Left lung (tissue), 4 donors: ENCODE measurements at regions not wholly inside any gene's neighbourhood (a gene's known extent, or its start where the extent isn't known, plus 50 kb on each side); places are given as distances from the start of the nearest gene placed in this dataset.

Source experiments
- ATAC-seq: fragments of 200-7000 bp; cut with Tn5 transposase; one replicate; pipeline ENCODE4 v1.9.1; 2020; ENCODE audit warnings: moderate library complexity
- DNase-seq, 4 donors: peaks; one replicate each; pipeline ENCODE4 v3.0.0-alpha.2; 2013 to 2020
- H3K27ac ChIP-seq, 2 donors: fragments of 200-600 bp; sonication (generic) in 1 of 2; one replicate each; pipeline versions ENCODE4 v1.5.0 to v1.8.0; 2020 to 2021
- H3K27me3 ChIP-seq, 2 donors: fragments of 200-600 bp; sonication (generic) in 1 of 2; one replicate each; pipeline versions ENCODE4 v1.5.0 to v1.8.0; 2020 to 2021
- H3K36me3 ChIP-seq, 2 donors: fragments of 200-600 bp; sonication (generic) in 1 of 2; one replicate each; pipeline versions ENCODE4 v1.5.0 to v1.8.0; 2020 to 2021
- H3K4me1 ChIP-seq, 2 donors: fragments of 200-600 bp; one replicate each; pipeline ENCODE4 v1.8.0; 2021
- H3K4me3 ChIP-seq, 2 donors: fragments of 200-600 bp; sonication (generic) in 1 of 2; one replicate each; pipeline versions ENCODE4 v1.5.0 to v1.8.0; 2020 to 2021; ENCODE audit warnings: mild to moderate bottlenecking in 1 of 2
- H3K9me3 ChIP-seq, 2 donors: fragments of 200-600 bp; sonication (generic) in 1 of 2; one replicate each; pipeline versions ENCODE4 v1.5.0 to v1.8.0; 2020 to 2021
- intact Hi-C, 2 donors: fragments of 100-400 bp; cut with DNase I; formaldehyde crosslinking; loops; one replicate each; pipeline versions ENCODE4 v1.11.2 to v1.14.2; 2022
- TF ChIP-seq, protein P1 (sequence below), 2 donors: fragments of 200-600 bp; sonication (generic) in 1 of 2; IDR thresholded peaks; one replicate each; pipeline versions ENCODE4 v1.5.0 to v1.8.0; 2021; ENCODE audit warnings: antibody characterized with exemption in 2 of 2
- donor health status: DM: no; HTN: yes; CAD: no.
- donor health status: DM: no; HTN: no; CAD: no.

DNA sequence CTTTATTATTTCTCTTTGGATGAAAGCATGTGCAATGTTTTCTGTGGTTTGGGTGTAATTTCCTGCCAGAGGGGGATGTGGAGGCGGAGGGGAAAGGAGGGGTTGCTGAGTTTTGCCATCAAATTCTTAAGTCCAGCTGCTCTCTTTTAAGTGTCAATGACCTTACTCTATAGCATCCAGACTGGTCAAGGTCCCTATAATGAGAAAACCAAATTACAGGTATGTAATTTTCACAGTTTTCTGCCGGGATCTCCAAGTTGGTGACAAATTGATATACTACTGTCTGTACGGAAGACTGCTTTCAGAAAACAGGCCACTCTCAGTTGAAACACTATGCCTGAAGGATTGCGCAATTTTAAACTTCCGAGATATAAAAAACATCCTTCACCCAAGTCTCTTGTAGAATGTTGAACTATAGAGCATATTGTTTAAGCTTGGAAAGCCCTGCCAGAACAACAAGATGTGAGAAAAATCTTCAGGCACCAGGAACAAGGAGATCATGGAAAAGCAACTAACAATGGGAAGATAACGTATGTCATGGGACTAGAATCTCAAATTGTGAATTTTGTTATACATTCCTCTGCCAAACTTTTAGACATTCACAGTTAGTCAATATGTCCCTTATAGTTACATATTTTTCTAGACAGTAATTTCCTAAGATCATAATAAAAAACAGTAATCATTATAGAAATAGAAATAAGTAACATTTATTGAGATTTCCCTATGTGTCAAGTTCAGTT is 300.7 kb upstream of the SATB1 start:
- Histone ChIP-seq H3K36me3 (no peaks in the 10 kb centered on the region), H3K27ac (peak overlapping the region in 1 of 2 donors; percentile 73), H3K9me3 (no peaks in the 10 kb centered on the region), H3K27me3 (no peaks in the 10 kb centered on the region), H3K4me3 (no peak overlapping the region), H3K4me1 (peaks cover 0 to 30% of the 10 kb centered on the region in 2 donors)
- TF ChIP-seq, protein P1, sequence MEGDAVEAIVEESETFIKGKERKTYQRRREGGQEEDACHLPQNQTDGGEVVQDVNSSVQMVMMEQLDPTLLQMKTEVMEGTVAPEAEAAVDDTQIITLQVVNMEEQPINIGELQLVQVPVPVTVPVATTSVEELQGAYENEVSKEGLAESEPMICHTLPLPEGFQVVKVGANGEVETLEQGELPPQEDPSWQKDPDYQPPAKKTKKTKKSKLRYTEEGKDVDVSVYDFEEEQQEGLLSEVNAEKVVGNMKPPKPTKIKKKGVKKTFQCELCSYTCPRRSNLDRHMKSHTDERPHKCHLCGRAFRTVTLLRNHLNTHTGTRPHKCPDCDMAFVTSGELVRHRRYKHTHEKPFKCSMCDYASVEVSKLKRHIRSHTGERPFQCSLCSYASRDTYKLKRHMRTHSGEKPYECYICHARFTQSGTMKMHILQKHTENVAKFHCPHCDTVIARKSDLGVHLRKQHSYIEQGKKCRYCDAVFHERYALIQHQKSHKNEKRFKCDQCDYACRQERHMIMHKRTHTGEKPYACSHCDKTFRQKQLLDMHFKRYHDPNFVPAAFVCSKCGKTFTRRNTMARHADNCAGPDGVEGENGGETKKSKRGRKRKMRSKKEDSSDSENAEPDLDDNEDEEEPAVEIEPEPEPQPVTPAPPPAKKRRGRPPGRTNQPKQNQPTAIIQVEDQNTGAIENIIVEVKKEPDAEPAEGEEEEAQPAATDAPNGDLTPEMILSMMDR (IDR thresholded peaks at IDR 0.05): no peak
- intact Hi-C loops: no loop called here
- ATAC-seq: peak; percentile 56
- DNase-seq: peak in 2 of 4 donors; percentile 17 to 33

DNA sequence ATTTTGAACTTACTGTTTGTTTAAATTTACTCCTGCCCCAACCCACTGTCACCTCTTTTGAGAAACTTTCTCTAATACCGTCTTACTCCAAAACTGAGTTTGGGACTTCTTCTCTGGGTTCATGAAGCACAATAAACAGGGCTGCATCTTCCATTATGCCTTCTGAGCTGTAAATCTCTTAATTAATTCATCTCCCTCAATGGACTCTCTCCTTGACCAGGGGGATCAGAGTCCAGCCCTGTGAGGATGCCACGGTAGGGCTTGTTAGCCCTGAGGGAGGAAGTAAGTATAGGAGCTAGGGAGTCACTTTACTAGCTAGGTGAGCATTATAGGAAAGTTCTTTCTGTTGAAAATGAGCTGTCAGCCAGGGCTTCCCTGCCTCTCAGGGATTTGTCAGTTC is 299.3 kb upstream of the SATB1 start:
- ATAC-seq (no peak), DNase-seq (no peak)
- Histone ChIP-seq H3K4me1 (peaks cover 0 to 30% of the 10 kb centered on the region in 2 donors), H3K9me3 (no peaks in the 10 kb centered on the region), H3K27ac (peak overlapping the region in 1 of 2 donors; percentile 73), H3K4me3 (no peak overlapping the region), H3K36me3 (no peaks in the 10 kb centered on the region), H3K27me3 (no peaks in the 10 kb centered on the region)
- TF ChIP-seq, protein P1 (IDR thresholded peaks at IDR 0.05): no peak
- intact Hi-C loops: no loop called here

DNA sequence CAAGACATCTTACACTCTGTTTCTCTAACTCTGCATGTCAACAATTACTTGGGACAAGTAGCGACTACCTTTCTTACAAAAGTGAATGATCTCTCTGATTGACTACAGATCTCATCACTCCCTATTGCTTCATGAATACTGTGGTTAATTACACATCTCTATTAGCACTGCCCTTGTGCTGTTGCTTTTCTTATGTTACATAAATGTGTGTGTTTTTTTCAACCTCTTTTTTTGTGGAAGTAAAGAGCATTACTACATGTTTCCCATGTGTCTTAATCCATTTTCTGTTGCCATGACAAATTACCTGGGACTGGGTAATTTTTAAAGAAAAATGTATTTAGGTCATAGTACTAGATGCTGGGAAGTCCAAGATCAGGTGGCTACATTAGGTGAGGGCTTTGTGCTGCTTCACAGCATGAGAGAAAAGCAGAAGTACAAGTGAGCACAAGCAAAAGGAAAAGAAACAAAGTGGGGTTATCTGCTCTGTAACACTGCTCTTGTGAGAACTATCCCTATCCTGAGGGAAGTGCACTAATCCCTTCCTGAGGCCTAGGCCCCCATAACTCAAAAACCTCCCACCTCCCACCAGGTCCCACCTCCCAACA is 298.2 kb upstream of the SATB1 start:
- no peaks in the 10 kb centered on the region for H3K36me3 ChIP-seq

DNA sequence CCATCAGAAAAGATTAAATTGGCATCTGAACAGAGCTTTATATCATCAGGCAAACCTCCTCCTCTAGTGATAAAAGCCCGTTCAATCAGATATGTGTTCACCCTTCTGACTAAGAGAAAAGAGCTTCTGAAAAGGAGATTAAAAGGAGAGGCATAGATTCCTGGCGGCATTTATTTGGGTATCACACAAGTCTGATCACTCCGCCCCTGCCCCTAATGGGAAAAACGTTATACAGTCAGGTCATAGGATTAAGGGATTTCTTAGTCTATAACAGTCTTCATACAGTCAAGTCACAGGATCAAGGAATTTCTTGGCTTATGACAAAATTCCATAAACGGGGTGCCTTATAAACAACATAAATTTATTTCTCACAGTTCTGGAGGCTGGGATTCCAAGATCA is 295.4 kb upstream of the SATB1 start:
- DNase-seq (no peak), ATAC-seq (no peak)
- Histone ChIP-seq H3K27me3 (no peaks in the 10 kb centered on the region), H3K36me3 (no peaks in the 10 kb centered on the region), H3K4me3 (no peak overlapping the region), H3K4me1 (peaks cover 0 to 21% of the 10 kb centered on the region in 2 donors), H3K27ac (no peak overlapping the region), H3K9me3 (no peaks in the 10 kb centered on the region)
- intact Hi-C loops: no loop called here
- TF ChIP-seq, protein P1 (IDR thresholded peaks at IDR 0.05): no peak

More for the DNA sequence above, 298.2 kb upstream of the SATB1 start:
- Histone ChIP-seq H3K4me1 (peaks cover 0 to 30% of the 10 kb centered on the region in 2 donors), H3K27ac (peak overlapping the region in 1 of 2 donors; percentile 73), H3K4me3 (no peak overlapping the region), H3K27me3 (no peaks in the 10 kb centered on the region), H3K9me3 (no peaks in the 10 kb centered on the region)
- intact Hi-C loops: no loop called here
- DNase-seq: no peak
- TF ChIP-seq, protein P1 (IDR thresholded peaks at IDR 0.05): no peak
- ATAC-seq: no peak

DNA sequence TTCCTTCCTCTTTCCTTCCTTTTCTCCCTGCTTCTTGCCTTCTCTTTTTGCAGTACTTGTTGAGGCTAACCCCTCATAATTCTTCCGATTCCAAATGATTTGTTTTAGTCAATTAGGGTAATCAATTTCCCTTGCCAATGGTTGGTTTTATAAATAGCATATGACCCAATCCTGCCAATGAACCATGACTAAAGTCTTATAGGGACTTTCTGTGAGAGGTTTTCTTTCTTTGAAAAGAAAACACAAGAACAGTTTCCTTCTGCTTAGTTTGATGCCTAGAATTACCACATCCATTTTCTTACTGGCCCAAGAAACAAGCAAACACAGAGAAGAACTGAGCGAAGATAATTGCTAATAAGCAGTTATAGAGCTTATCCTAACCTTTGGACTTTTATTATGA is 292.5 kb upstream of the SATB1 start:
- TF ChIP-seq, protein P1 (IDR thresholded peaks at IDR 0.05): no peak
- intact Hi-C loops: no loop called here
- no peak for ATAC-seq
- H3K36me3 ChIP-seq: no peaks in the 10 kb centered on the region
- no peaks in the 10 kb centered on the region for H3K27me3 ChIP-seq
- no peaks in the 10 kb centered on the region for H3K9me3 ChIP-seq
- H3K4me3 ChIP-seq: no peak overlapping the region
- no peak overlapping the region for H3K27ac ChIP-seq
- DNase-seq: no peak
- no peaks in the 10 kb centered on the region for H3K4me1 ChIP-seq
